Liver (tissue), 7 donors: ENCODE measurements at regions not wholly inside any gene's neighbourhood (a gene's known extent, or its start where the extent isn't known, plus 50 kb on each side); places are given as distances from the start of the nearest gene placed in this dataset.

ENCODE experiments used
- DNase-seq: peaks from one replicate; pipeline ENCODE4 v3.0.0-alpha.2; 2017; ENCODE audit warnings: low spot score
- H3K27ac ChIP-seq, 2 donors: one replicate each; pipeline ENCODE4 v1.7.0; 2013; ENCODE audit warnings: inconsistent platforms in 2 of 2, low read length in 2 of 2, control low read depth in 1 of 2, low read depth in 1 of 2, mild to moderate bottlenecking in 1 of 2
- H3K27me3 ChIP-seq, 4 donors: one replicate each; pipeline versions ENCODE4 v1.6.1 to v1.7.0; 2013; ENCODE audit warnings: low read length in 3 of 4, inconsistent platforms in 1 of 4, mild to moderate bottlenecking in 1 of 4, moderate library complexity in 1 of 4; ENCODE audit not compliant: control insufficient read depth in 4 of 4, insufficient read depth in 4 of 4
- H3K36me3 ChIP-seq, 4 donors: one replicate each; pipeline versions ENCODE4 v1.6.1 to v1.7.0; 2013; ENCODE audit warnings: low read length in 3 of 4, mild to moderate bottlenecking in 3 of 4, low read depth in 1 of 4, moderate library complexity in 1 of 4; ENCODE audit not compliant: control insufficient read depth in 4 of 4, insufficient read depth in 3 of 4
- H3K4me1 ChIP-seq, 4 donors: one replicate each; pipeline versions ENCODE4 v1.6.1 to v1.7.0; 2013; ENCODE audit warnings: low read length in 3 of 4, mild to moderate bottlenecking in 3 of 4, moderate library complexity in 1 of 4; ENCODE audit not compliant: control insufficient read depth in 4 of 4, insufficient read depth in 4 of 4
- H3K4me3 ChIP-seq, 3 donors: one replicate each; pipeline versions ENCODE4 v1.6.1 to v1.7.0; 2013; ENCODE audit warnings: low read length in 3 of 3, control low read depth in 1 of 3, low read depth in 1 of 3, mild to moderate bottlenecking in 1 of 3
- H3K9ac ChIP-seq, 2 donors: one replicate each; pipeline ENCODE4 v1.7.0; 2013; ENCODE audit warnings: low read length in 2 of 2, mild to moderate bottlenecking in 2 of 2, moderate library complexity in 2 of 2, control low read depth in 1 of 2, low read depth in 1 of 2
- H3K9me3 ChIP-seq, 4 donors: one replicate each; pipeline versions ENCODE4 v1.6.1 to v1.7.0; 2013; ENCODE audit warnings: low read length in 3 of 4; ENCODE audit not compliant: control insufficient read depth in 4 of 4
- ATF3 ChIP-seq: IDR thresholded peaks from 2 replicates; pipeline ENCODE4 v1.6.1; 2016; ENCODE audit warnings: antibody characterized with exemption
- CTCF ChIP-seq: fragments of 150-350 bp; IDR thresholded peaks from 2 replicates; pipeline ENCODE4 v1.5.1; 2017; ENCODE audit warnings: improper control_type of control experiment, low read depth, low read length; ENCODE audit not compliant: missing input control
- EGR1 ChIP-seq, 2 donors: IDR thresholded peaks; 2 replicates each; pipeline ENCODE4 v1.6.1; 2016 to 2018; ENCODE audit warnings: antibody characterized with exemption in 2 of 2, low read depth in 2 of 2
- FOXA1 ChIP-seq: IDR thresholded peaks from 2 replicates; pipeline ENCODE4 v1.6.1; 2016; ENCODE audit warnings: antibody characterized with exemption
- FOXA2 ChIP-seq: IDR thresholded peaks from 2 replicates; pipeline ENCODE4 v1.6.1; 2016; ENCODE audit warnings: antibody characterized with exemption
- GABPA ChIP-seq, 2 donors: IDR thresholded peaks in 1 of 2; conservative IDR thresholded peaks in 1 of 2; 2 replicates each; pipeline ENCODE4 v1.6.1; 2016; ENCODE audit warnings: antibody characterized with exemption in 2 of 2, mild to moderate bottlenecking in 1 of 2, moderate library complexity in 1 of 2
- HNF4A ChIP-seq, 2 donors: conservative IDR thresholded peaks; 2 replicates each; pipeline ENCODE4 v1.6.1; 2016; ENCODE audit warnings: antibody characterized with exemption in 2 of 2, mild to moderate bottlenecking in 2 of 2
- HNF4G ChIP-seq: IDR thresholded peaks from 2 replicates; pipeline ENCODE4 v1.6.1; 2016; ENCODE audit warnings: antibody characterized with exemption
- JUND ChIP-seq, 2 donors: IDR thresholded peaks; 2 replicates each; pipeline ENCODE4 v1.6.1; 2016; ENCODE audit warnings: antibody characterized with exemption in 2 of 2
- NR2F2 ChIP-seq: IDR thresholded peaks from 2 replicates; pipeline ENCODE4 v1.6.1; 2016; ENCODE audit warnings: antibody characterized with exemption
- RAD21 ChIP-seq, 2 donors: IDR thresholded peaks; 2 replicates each; pipeline ENCODE4 v1.6.1; 2016; ENCODE audit warnings: antibody characterized with exemption in 2 of 2, mild to moderate bottlenecking in 2 of 2
- REST ChIP-seq: IDR thresholded peaks from 2 replicates; pipeline ENCODE4 v1.6.1; 2016; ENCODE audit warnings: antibody characterized with exemption, mild to moderate bottlenecking
- RXRA ChIP-seq, 2 donors: IDR thresholded peaks; 2 replicates each; pipeline ENCODE4 v1.6.1; 2017 to 2018; ENCODE audit warnings: antibody characterized with exemption in 2 of 2, mild to moderate bottlenecking in 1 of 2
- SP1 ChIP-seq: IDR thresholded peaks from 2 replicates; pipeline ENCODE4 v1.6.1; 2018; ENCODE audit warnings: antibody characterized with exemption, mild to moderate bottlenecking
- TAF1 ChIP-seq: conservative IDR thresholded peaks from 2 replicates; pipeline ENCODE4 v1.6.1; 2016; ENCODE audit warnings: antibody characterized with exemption, mild to moderate bottlenecking
- YY1 ChIP-seq: IDR thresholded peaks from 2 replicates; pipeline ENCODE4 v1.6.1; 2016; ENCODE audit warnings: antibody characterized with exemption, mild to moderate bottlenecking
- TF ChIP-seq, protein P1 (sequence below): IDR thresholded peaks from 2 replicates; pipeline ENCODE4 v1.6.1; 2016; ENCODE audit warnings: antibody characterized with exemption
- TF ChIP-seq, protein P2 (sequence below): IDR thresholded peaks from 2 replicates; pipeline ENCODE4 v1.6.1; 2016; ENCODE audit warnings: antibody characterized with exemption
- donor health status: healthy.
- donor health status: healthy.
- donor health status: healthy.
- donor health status: healthy.

DNA sequence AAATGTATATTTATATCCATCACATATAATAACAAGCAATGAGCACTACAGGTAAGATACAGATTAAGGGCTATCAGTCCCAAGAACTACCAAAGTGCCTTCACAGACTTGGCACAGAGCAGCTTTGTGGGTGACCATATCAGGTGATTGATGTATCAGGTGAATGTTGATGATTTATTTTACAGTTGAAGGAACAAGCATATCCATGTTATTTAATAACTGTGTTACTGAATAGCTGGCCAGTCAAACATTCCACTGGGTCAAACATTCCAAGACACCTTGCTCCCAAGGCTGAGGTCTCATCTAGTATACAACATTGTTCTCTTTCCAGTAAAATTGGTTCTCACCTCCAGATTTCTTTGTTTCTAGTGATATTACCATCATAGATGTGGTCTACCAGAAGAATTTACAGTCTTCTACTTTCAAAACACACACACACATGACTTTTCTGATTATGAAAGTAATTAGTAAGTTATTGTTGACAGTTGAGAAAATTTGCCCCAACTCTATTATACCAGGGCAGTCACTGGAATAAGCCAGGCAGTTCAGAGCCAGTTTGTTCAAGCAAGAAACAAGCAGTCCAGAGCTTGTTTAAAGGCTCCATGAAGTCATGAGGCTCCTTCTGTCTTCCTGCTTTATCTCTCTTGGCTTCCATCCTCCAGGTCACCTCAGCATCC, 68.2 kb downstream of the ELAPOR2 start:
- DNase-seq: no peak
- Histone ChIP-seq H3K9ac (no peak overlapping the region), H3K27me3 (no peaks in the 10 kb centered on the region), H3K9me3 (no peaks in the 10 kb centered on the region), H3K4me1 (no peaks in the 10 kb centered on the region), H3K36me3 (no peaks in the 10 kb centered on the region), H3K27ac (no peak overlapping the region), H3K4me3 (no peak overlapping the region)
- TF ChIP-seq FOXA2 (no peak), HNF4G (no peak), SP1 (no peak), EGR1 (IDR thresholded peaks at IDR 0.05; ENCODE audit: low read depth in 2 of 2) (no peak), ATF3 (no peak), NR2F2 (no peak), TAF1 (no peak), RAD21 (IDR thresholded peaks at IDR 0.05) (no peak), HNF4A (conservative IDR thresholded peaks at IDR 0.05) (no peak), CTCF (no peak), REST (no peak), GABPA (IDR thresholded peaks at IDR 0.05 in 1 of 2, conservative IDR thresholded peaks at IDR 0.05 in 1 of 2) (no peak), FOXA1 (no peak), JUND (IDR thresholded peaks at IDR 0.05) (no peak), RXRA (IDR thresholded peaks at IDR 0.05) (no peak), YY1 (no peak)
- TF ChIP-seq, protein P1, sequence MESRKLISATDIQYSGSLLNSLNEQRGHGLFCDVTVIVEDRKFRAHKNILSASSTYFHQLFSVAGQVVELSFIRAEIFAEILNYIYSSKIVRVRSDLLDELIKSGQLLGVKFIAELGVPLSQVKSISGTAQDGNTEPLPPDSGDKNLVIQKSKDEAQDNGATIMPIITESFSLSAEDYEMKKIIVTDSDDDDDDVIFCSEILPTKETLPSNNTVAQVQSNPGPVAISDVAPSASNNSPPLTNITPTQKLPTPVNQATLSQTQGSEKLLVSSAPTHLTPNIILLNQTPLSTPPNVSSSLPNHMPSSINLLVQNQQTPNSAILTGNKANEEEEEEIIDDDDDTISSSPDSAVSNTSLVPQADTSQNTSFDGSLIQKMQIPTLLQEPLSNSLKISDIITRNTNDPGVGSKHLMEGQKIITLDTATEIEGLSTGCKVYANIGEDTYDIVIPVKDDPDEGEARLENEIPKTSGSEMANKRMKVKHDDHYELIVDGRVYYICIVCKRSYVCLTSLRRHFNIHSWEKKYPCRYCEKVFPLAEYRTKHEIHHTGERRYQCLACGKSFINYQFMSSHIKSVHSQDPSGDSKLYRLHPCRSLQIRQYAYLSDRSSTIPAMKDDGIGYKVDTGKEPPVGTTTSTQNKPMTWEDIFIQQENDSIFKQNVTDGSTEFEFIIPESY: no peak
- TF ChIP-seq, protein P2, sequence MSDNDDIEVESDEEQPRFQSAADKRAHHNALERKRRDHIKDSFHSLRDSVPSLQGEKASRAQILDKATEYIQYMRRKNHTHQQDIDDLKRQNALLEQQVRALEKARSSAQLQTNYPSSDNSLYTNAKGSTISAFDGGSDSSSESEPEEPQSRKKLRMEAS: no peak
